Brain microvascular endothelial cell (primary cell): ENCODE measurements at regions not wholly inside any gene's neighbourhood (a gene's known extent, or its start where the extent isn't known, plus 50 kb on each side); places are given as distances from the start of the nearest gene placed in this dataset.

Experiments
- DNase-seq: peaks from one replicate; pipeline ENCODE4 v3.0.0-alpha.2; 2020
- H3K27ac ChIP-seq: fragments of 250-450 bp; sonication (Bioruptor Pico); 2 replicates; pipeline ENCODE4 v1.5.1; 2020; ENCODE audit warnings: mild to moderate bottlenecking, moderate library complexity
- H3K27me3 ChIP-seq: fragments of 250-450 bp; sonication (Bioruptor Pico); replicated peaks from 2 replicates; pipeline ENCODE4 v1.5.1; 2020; ENCODE audit warnings: mild to moderate bottlenecking
- H3K36me3 ChIP-seq: fragments of 250-450 bp; sonication (Bioruptor Pico); replicated peaks from 2 replicates; pipeline ENCODE4 v1.5.1; 2020; ENCODE audit warnings: mild to moderate bottlenecking
- H3K4me3 ChIP-seq: 2 replicates; pipeline ENCODE4 v1.5.1; 2011; ENCODE audit warnings: low read depth, mild to moderate bottlenecking, control low read depth, low read length, moderate library complexity
- CTCF ChIP-seq: IDR thresholded peaks from 2 replicates; pipeline ENCODE4 v1.5.1; 2011; ENCODE audit warnings: low read depth, mild to moderate bottlenecking, moderate library complexity, low read length, control low read depth, inconsistent platforms; ENCODE audit errors: missing control alignments
- in situ Hi-C: cut with HindIII; loops from 2 replicates; pipeline ENCODE4 v1.10.0; 2017; ENCODE audit warnings: low sequenced_read_pairs, low pct_ligation_motif_present

- Histone ChIP-seq H3K4me3 (no peak overlapping the region), H3K36me3 (no peaks in the 10 kb centered on the region), H3K27me3 (no peaks in the 10 kb centered on the region), H3K27ac (no peak overlapping the region)
- no peak for DNase-seq
- no peak for TF ChIP-seq CTCF
- in situ Hi-C loops: no loop called here
Measured at GRCh38 chr18:78293940-78294541, 685.6 kb upstream of the SALL3 start.

GRCh38 chr18:78295262-78295661 is 684.4 kb upstream of the SALL3 start:
- in situ Hi-C loops: no loop called here
- no peak for DNase-seq
- Histone ChIP-seq H3K4me3 (no peak overlapping the region), H3K27ac (no peak overlapping the region), H3K27me3 (no peaks in the 10 kb centered on the region), H3K36me3 (no peaks in the 10 kb centered on the region)
- no peak for TF ChIP-seq CTCF

GRCh38 chr18:78296166-78296565 is 683.5 kb upstream of the SALL3 start:
- no peak for DNase-seq
- no peaks in the 10 kb centered on the region for H3K27me3 ChIP-seq
- no peak overlapping the region for H3K4me3 ChIP-seq
- no peak overlapping the region for H3K27ac ChIP-seq
- no peaks in the 10 kb centered on the region for H3K36me3 ChIP-seq
- TF ChIP-seq CTCF: no peak
- in situ Hi-C loops: no loop called here

GRCh38 chr18:78297048-78297447 is 682.6 kb upstream of the SALL3 start:
- DNase-seq: no peak
- Histone ChIP-seq H3K36me3 (no peaks in the 10 kb centered on the region), H3K4me3 (no peak overlapping the region), H3K27me3 (no peaks in the 10 kb centered on the region), H3K27ac (no peak overlapping the region)
- TF ChIP-seq CTCF: no peak
- in situ Hi-C loops: no loop called here

GRCh38 chr18:78303519-78304191 is 676.0 kb upstream of the SALL3 start:
- H3K27ac ChIP-seq: no peak overlapping the region
- no peak for TF ChIP-seq CTCF
- DNase-seq: no peak
- no peaks in the 10 kb centered on the region for H3K27me3 ChIP-seq
- no peak overlapping the region for H3K4me3 ChIP-seq
- no peaks in the 10 kb centered on the region for H3K36me3 ChIP-seq
- in situ Hi-C loops: no loop called here
